ENCODE measurements at regions not wholly inside any gene's neighbourhood (a gene's known extent, or its start where the extent isn't known, plus 50 kb on each side); places are given as distances from the start of the nearest gene placed in this dataset.

- no peaks in the 10 kb centered on the region for H3K9me3 ChIP-seq (ENCODE audit: control insufficient read depth, insufficient read depth, low read length)
- CTCF ChIA-PET, result interaction anchor here (1.7 kb wide), 1 partner anchor 12 kb away, joined by 5 read pairs; no protein-coding TSS in a partner anchor
- H3K4me3 ChIP-seq (ENCODE audit: low read depth, low read length), result no peak overlapping the region
- no peak overlapping the region for H3K27ac ChIP-seq (ENCODE audit: low read depth, low read length)
- peaks cover 18% of the 10 kb centered on the region for H3K27me3 ChIP-seq (ENCODE audit: control insufficient read depth, insufficient read depth, low read length)
- TF ChIP-seq, protein P1, sequence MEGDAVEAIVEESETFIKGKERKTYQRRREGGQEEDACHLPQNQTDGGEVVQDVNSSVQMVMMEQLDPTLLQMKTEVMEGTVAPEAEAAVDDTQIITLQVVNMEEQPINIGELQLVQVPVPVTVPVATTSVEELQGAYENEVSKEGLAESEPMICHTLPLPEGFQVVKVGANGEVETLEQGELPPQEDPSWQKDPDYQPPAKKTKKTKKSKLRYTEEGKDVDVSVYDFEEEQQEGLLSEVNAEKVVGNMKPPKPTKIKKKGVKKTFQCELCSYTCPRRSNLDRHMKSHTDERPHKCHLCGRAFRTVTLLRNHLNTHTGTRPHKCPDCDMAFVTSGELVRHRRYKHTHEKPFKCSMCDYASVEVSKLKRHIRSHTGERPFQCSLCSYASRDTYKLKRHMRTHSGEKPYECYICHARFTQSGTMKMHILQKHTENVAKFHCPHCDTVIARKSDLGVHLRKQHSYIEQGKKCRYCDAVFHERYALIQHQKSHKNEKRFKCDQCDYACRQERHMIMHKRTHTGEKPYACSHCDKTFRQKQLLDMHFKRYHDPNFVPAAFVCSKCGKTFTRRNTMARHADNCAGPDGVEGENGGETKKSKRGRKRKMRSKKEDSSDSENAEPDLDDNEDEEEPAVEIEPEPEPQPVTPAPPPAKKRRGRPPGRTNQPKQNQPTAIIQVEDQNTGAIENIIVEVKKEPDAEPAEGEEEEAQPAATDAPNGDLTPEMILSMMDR (IDR thresholded peaks at IDR 0.05; ENCODE audit: low read depth, low read length), result no peak
- DNase-seq (ENCODE audit: low read depth, low spot score), result no peak
- POLR2A ChIA-PET, result no interaction called here
Observed at GRCh38 chr11:128642571-128642970, 51.3 kb upstream of the FLI1 start.

DNA sequence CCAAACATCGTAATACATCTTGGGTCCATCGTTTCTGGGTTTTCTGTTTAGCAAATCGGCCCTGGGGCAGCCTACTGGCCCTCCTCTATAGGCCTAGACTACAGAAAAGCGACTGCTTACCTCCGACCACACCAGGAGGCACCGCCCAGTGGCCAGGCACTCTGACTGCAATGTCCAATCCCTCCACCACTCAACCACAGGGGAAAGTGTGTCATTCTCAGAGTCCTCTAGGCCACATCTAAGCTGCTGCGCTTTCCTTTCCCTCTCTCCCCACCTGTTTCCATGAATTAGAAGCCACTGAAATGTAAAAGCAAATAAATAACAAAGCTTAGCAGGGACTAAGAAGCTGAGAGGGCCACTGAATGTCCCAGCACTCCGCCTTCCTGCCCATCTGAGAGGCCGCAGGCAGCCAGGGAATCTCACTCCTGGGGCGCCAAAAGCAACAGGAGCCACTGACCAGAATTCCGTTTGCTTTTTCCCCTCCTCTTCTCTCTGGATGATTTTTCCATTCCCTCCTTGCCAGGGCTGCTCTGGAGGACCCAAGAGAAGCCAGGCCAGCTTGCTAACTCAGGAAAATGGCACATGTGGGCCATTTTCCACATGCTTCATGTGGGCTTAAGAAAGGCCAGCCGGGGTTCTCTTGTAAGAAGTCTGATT is 50.1 kb upstream of the FLI1 start:
- ChIA-PET CTCF (interaction anchor here (0.9 to 1.7 kb wide), 2 partner anchors 13 to 471 kb away, joined by 4 to 5 read pairs; no protein-coding TSS in a partner anchor), POLR2A (no interaction called here)
- H3K9me3 ChIP-seq (ENCODE audit: control insufficient read depth, insufficient read depth, low read length), result no peaks in the 10 kb centered on the region
- no peak for DNase-seq (ENCODE audit: low read depth, low spot score)
- no peak overlapping the region for H3K27ac ChIP-seq (ENCODE audit: low read depth, low read length)
- H3K27me3 ChIP-seq (ENCODE audit: control insufficient read depth, insufficient read depth, low read length), result peaks cover 12% of the 10 kb centered on the region
- H3K4me3 ChIP-seq (ENCODE audit: low read depth, low read length), result no peak overlapping the region
- TF ChIP-seq, protein P1 (IDR thresholded peaks at IDR 0.05; ENCODE audit: low read depth, low read length), result no peak
